Motor neuron (in vitro differentiated cells): ENCODE measurements at regions not wholly inside any gene's neighbourhood (a gene's known extent, or its start where the extent isn't known, plus 50 kb on each side); places are given as distances from the start of the nearest gene placed in this dataset.

Experiments used
- ATAC-seq, 8 experiments: fragments of 200-7000 bp; cut with Tn5 transposase; replicated peaks in 6 of 8; 2 replicates each; pipeline ENCODE4 v1.8.0; 2021; ENCODE audit warnings: mild to moderate bottlenecking in 8 of 8, moderate library complexity in 8 of 8
- H3K27ac ChIP-seq, 2 donors: fragments of 250-450 bp; sonication (Bioruptor Pico); 2 replicates each; pipeline ENCODE4 v1.9.0; 2021; ENCODE audit warnings: antibody characterized with exemption in 2 of 2, mild to moderate bottlenecking in 2 of 2, moderate library complexity in 1 of 2
- H3K4me1 ChIP-seq, 2 donors: fragments of 250-450 bp; sonication (Bioruptor Pico); replicated peaks in 1 of 2; 2 replicates each; pipeline ENCODE4 v1.6.1; 2021; ENCODE audit warnings: antibody characterized with exemption in 2 of 2, mild to moderate bottlenecking in 2 of 2, moderate library complexity in 1 of 2
- H3K4me3 ChIP-seq, 5 donors: fragments of 250-450 bp; sonication (Bioruptor Pico); 2 replicates each; pipeline ENCODE4 v1.9.0; 2021; ENCODE audit warnings: antibody characterized with exemption in 5 of 5, mild to moderate bottlenecking in 5 of 5, moderate library complexity in 4 of 5
- WGBS, 10 experiments: fragments of 450-650 bp; shearing (Covaris generic); methylation state at CpG; one replicate each; pipeline ENCODE4 v1.0.0; 2022; 5-methylcytosine and 5-hydroxymethylcytosine counted together
- in situ Hi-C, 9 experiments: fragments of 400-800 bp; cut with MboI; loops; one replicate each; pipeline ENCODE4 v1.15.0; 2021; ENCODE audit warnings: low sequenced_read_pairs in 9 of 9, low pct_unique_long_range_greater_than_20kb in 2 of 9; ENCODE audit not compliant: unreplicated experiment in 9 of 9

GRCh38 chr7:84669177-84669732, 474.7 kb upstream of the SEMA3A start:
- Histone ChIP-seq H3K4me1 (no peaks in the 10 kb centered on the region), H3K27ac (no peak overlapping the region), H3K4me3 (no peak overlapping the region)
- no peak for ATAC-seq
- WGBS, 10 experiments = 50 to 100% (median 91%) methylated on average over 1 to 3 of the region's 3 CpGs
- in situ Hi-C loops = no loop called here

- no peak for ATAC-seq
- 0 to 75% (median 50%) methylated on average over 1 of the region's 1 CpG; no CpG with 5 or more reads in 1 of the 10 experiments for WGBS, 10 experiments
- no peaks in the 10 kb centered on the region for H3K4me1 ChIP-seq
- H3K4me3 ChIP-seq = no peak overlapping the region
- no peak overlapping the region for H3K27ac ChIP-seq
- in situ Hi-C loops = no loop called here
Observed at GRCh38 chr7:84668116-84668515, 473.5 kb upstream of the SEMA3A start.

- no peaks in the 10 kb centered on the region for H3K4me1 ChIP-seq
- 73 to 100% (median 92%) methylated on average over 1 to 2 of the region's 2 CpGs for WGBS, 10 experiments
- no peak for ATAC-seq
- no peak overlapping the region for H3K4me3 ChIP-seq
- H3K27ac ChIP-seq = peak overlapping the region in 1 of 2 donors; percentile 24
- in situ Hi-C loops = no loop called here
Observed at GRCh38 chr7:84666651-84667050, 472.1 kb upstream of the SEMA3A start.

- Histone ChIP-seq H3K4me3 (no peak overlapping the region), H3K27ac (no peak overlapping the region), H3K4me1 (no peaks in the 10 kb centered on the region)
- peak in 1 of 8 experiments; percentile 44 for ATAC-seq
- whole genome bisulfite sequencing, 10 experiments = 63 to 100% (median 86%) methylated on average over 1 to 2 of the region's 2 CpGs; no CpG with 5 or more reads in 3 of the 10 experiments
- in situ Hi-C loops = no loop called here
Observed at GRCh38 chr7:84665339-84665738, 470.8 kb upstream of the SEMA3A start.

DNA sequence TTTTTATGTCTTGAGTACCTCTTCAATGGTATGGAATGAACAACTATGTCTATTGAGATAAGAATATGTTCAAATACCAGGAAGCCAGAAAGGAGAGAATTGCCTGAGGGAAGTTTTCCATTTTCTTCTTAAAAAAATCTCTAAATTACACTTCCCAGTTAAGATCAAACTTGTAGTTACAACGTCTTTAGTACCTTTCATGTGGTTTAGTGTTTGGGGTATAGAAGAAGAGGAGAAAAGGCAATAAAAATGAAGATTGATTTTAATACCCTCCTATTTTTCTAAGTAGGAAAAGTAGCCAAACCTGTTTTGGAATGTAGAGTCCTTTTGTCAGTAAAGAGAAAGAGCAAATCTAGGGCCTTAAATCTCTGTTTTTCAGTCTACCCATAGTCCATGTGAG, 470.0 kb upstream of the SEMA3A start:
- ATAC-seq = no peak
- Histone ChIP-seq H3K4me1 (no peaks in the 10 kb centered on the region), H3K4me3 (no peak overlapping the region), H3K27ac (no peak overlapping the region)
- in situ Hi-C loops = no loop called here
- 50 to 100% (median 89%) methylated on average over 1 of the region's 1 CpG; no CpG with 5 or more reads in 3 of the 10 experiments for WGBS, 10 experiments

- Histone ChIP-seq H3K27ac (no peak overlapping the region), H3K4me1 (no peaks in the 10 kb centered on the region), H3K4me3 (no peak overlapping the region)
- in situ Hi-C loops = no loop called here
- peak in 1 of 8 experiments; percentile 31 for ATAC-seq
- 50 to 100% (median 95%) methylated on average over 1 of the region's 1 CpG for WGBS, 10 experiments
Observed at GRCh38 chr7:84663224-84663623, 468.6 kb upstream of the SEMA3A start.

DNA sequence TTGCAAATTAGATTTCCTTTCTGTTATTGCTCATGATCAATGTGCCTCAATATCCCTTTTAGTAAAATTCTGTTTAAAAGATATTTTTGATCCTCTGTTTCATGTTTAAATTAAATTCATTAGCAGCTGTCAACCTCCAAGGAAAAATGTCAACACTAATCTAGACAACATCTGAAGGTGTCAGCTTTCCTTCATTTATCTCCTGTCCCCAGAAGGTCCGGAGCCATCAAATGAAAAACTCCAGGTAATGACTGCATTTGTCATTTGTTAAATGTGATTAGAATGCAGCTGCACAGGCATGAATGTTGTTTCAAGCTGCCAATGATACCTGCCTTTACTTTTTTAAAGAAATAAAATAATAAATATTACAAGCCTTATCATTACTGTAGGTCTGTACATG, 463.7 kb upstream of the SEMA3A start:
- in situ Hi-C loops = no loop called here
- WGBS, 10 experiments = 67 to 100% (median 80%) methylated on average over 1 of the region's 1 CpG; no CpG with 5 or more reads in 2 of the 10 experiments
- H3K27ac ChIP-seq = no peak overlapping the region
- H3K4me3 ChIP-seq = no peak overlapping the region
- ATAC-seq = no peak
- peaks cover 0 to 4% of the 10 kb centered on the region in 2 donors for H3K4me1 ChIP-seq

DNA sequence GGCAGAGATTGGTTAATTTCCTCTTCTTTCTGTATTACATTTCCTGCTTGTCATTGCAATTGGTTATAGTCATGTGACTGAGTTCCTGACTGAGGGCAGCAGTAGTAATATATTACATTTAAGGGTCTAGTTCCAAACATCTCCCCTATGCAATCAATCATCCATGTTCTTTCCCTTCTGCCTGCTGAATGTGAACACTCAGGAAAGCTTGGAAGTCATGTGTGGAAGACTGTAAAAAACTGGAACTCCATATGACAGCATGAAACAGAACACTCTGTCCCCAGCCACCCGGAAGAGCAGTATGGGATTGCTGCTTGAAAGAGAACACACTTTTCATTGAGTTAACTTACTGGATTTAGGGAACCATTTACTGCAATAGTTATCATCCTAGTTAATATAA, 459.7 kb upstream of the SEMA3A start:
- in situ Hi-C loops = no loop called here
- no peak overlapping the region for H3K4me3 ChIP-seq

DNA sequence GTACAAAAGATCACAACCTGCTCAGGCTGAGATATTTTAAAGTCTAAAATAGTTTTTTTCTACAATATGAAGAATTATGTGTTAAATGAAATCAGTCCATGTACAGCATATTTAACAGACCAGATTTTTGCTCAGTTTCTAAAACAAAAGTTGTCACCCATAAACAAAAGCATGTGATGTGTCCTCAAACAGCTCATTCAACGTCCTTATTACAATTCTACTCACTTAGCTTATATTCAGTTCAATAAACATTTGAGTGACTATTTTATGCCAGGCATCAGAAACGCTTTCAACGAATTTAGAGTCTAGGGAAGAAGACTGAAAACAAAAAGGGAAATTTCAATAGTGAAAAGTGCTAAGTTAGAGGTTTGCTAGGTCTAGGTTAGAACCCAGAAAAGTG, 457.3 kb upstream of the SEMA3A start:
- 64 to 100% (median 78%) methylated on average over 2 to 3 of the region's 3 CpGs for WGBS, 10 experiments
- in situ Hi-C loops = no loop called here

More for the DNA sequence above, 459.7 kb upstream of the SEMA3A start:
- WGBS, 10 experiments = 64 to 100% (median 94%) methylated on average over 1 of the region's 1 CpG; no CpG with 5 or more reads in 6 of the 10 experiments
- peak in 5 of 8 experiments; percentile 22 to 79 (median 70) for ATAC-seq
- Histone ChIP-seq H3K4me1 (peaks cover 0 to 4% of the 10 kb centered on the region in 2 donors), H3K27ac (no peak overlapping the region)

DNA sequence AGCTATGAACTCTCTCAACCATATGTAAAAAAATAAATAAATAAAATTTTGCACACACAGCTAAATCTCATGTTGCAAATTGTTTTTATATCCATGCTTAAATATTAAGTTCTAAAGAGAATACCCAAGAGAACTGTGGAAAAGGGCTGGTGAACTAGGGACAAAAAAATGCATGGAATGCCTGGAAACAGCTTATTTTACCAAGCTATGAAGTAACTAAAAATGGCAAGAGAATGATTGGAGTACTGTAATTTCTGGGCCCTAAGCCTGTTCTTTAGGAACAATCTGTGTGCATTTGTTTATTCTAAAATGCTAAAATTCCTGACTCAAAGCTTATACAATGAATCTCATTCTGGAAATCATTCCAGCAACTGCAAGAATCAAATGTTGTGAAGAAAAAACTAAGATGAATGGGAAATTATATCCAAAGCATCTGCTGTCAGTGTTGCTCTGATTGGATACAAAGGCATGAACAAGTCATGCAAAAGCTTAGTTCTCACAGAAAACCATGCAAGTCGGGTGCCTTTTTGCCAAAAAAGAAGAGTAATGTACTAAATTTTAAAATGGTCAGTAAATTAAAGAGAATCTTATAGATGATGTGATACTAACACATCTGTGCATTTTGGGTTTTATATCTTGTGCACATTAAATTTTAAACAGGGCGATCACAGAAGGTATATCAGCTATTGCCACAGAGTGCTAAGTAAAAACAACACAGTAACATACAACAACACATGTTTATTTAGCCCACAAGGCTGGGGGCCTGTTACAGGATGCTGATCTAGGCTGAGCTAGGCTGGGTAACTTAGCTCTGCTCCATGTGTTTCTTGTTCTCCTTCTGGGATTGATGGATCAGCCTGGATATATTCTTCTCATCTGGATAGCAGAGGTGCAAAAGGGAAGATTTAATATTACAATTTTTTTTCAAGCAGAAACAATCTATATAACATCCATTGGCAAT, 453.5 kb upstream of the SEMA3A start:
- no peak overlapping the region for H3K4me3 ChIP-seq
- ATAC-seq = peak in 2 of 8 experiments; percentile 26 to 31
- no peak overlapping the region for H3K27ac ChIP-seq
- in situ Hi-C loops = no loop called here
- WGBS, 10 experiments = 61 to 100% (median 73%) methylated on average over 1 to 2 of the region's 2 CpGs; no CpG with 5 or more reads in 3 of the 10 experiments
- no peaks in the 10 kb centered on the region for H3K4me1 ChIP-seq

More for the DNA sequence above, 457.3 kb upstream of the SEMA3A start:
- ATAC-seq = no peak
- peaks cover 0 to 4% of the 10 kb centered on the region in 2 donors for H3K4me1 ChIP-seq
- no peak overlapping the region for H3K27ac ChIP-seq
- H3K4me3 ChIP-seq = no peak overlapping the region

GRCh38 chr7:84642611-84643010, 448.0 kb upstream of the SEMA3A start:
- H3K27ac ChIP-seq = no peak overlapping the region
- WGBS, 10 experiments = 66 to 100% (median 93%) methylated on average over 2 to 3 of the region's 3 CpGs; no CpG with 5 or more reads in 1 of the 10 experiments
- ATAC-seq = no peak
- in situ Hi-C loops = no loop called here
- no peak overlapping the region for H3K4me3 ChIP-seq
- H3K4me1 ChIP-seq = no peaks in the 10 kb centered on the region

DNA sequence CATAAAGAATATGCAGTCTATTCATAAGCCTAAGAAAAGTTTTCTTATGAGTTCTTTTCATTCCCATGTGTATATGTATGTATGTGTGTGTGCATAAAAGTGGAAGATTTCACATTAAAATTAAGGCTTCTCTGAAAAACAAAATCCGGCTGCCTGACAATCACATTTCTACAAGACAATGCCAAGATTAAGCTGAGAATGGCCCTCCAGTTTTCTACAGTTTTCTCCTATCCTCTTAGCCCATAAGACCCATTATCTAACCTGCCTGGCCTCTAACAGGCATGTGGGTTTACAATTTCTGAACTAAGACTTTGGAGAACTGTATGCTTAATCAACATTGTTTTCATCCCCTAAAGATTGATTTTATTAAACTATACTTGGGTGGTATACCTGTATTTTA, 446.0 kb upstream of the SEMA3A start:
- ATAC-seq = no peak
- in situ Hi-C loops = no loop called here
- Histone ChIP-seq H3K4me3 (no peak overlapping the region), H3K27ac (no peak overlapping the region), H3K4me1 (no peaks in the 10 kb centered on the region)
- WGBS, 10 experiments = 20 to 100% (median 70%) methylated on average over 1 of the region's 1 CpG; no CpG with 5 or more reads in 6 of the 10 experiments

GRCh38 chr7:84638339-84638697, 443.7 kb upstream of the SEMA3A start:
- in situ Hi-C loops = no loop called here
- Histone ChIP-seq H3K27ac (no peak overlapping the region), H3K4me3 (no peak overlapping the region), H3K4me1 (no peaks in the 10 kb centered on the region)
- ATAC-seq = no peak
